ENCODE measurements at regions not wholly inside any gene's neighbourhood (a gene's known extent, or its start where the extent isn't known, plus 50 kb on each side); places are given as distances from the start of the nearest gene placed in this dataset.

GRCh38 chr5:20572614-20573013 lies 584.6 kb upstream of the CDH18 start:
- no peak for TF ChIP-seq EP300 (IDR thresholded peaks at IDR 0.05)
- no peak for TF ChIP-seq POLR2AphosphoS5 (IDR thresholded peaks at IDR 0.05)
- TF ChIP-seq POLR2A (IDR thresholded peaks at IDR 0.05): no peak
- no peaks in the 10 kb centered on the region for H3K36me3 ChIP-seq
- intact Hi-C loops (cut with DNase I; ENCODE audit: low total_unique reads): no loop called here
- no peak overlapping the region for H3K27ac ChIP-seq
- H3K4me3 ChIP-seq: no peak overlapping the region
- peak in 1 of 2 donors; percentile 17 for DNase-seq
- no peaks in the 10 kb centered on the region for H3K9me3 ChIP-seq
- no peaks in the 10 kb centered on the region for H3K4me1 ChIP-seq
- H3K27me3 ChIP-seq: no peaks in the 10 kb centered on the region

GRCh38 chr5:20570486-20570885 lies 582.5 kb upstream of the CDH18 start:
- Histone ChIP-seq H3K4me1 (no peaks in the 10 kb centered on the region), H3K9me3 (no peaks in the 10 kb centered on the region), H3K27me3 (no peaks in the 10 kb centered on the region), H3K4me3 (no peak overlapping the region), H3K27ac (no peak overlapping the region), H3K36me3 (no peaks in the 10 kb centered on the region)
- TF ChIP-seq POLR2A (IDR thresholded peaks at IDR 0.05): no peak
- TF ChIP-seq POLR2AphosphoS5 (IDR thresholded peaks at IDR 0.05): no peak
- TF ChIP-seq EP300 (IDR thresholded peaks at IDR 0.05): no peak
- TF ChIP-seq, protein P1, sequence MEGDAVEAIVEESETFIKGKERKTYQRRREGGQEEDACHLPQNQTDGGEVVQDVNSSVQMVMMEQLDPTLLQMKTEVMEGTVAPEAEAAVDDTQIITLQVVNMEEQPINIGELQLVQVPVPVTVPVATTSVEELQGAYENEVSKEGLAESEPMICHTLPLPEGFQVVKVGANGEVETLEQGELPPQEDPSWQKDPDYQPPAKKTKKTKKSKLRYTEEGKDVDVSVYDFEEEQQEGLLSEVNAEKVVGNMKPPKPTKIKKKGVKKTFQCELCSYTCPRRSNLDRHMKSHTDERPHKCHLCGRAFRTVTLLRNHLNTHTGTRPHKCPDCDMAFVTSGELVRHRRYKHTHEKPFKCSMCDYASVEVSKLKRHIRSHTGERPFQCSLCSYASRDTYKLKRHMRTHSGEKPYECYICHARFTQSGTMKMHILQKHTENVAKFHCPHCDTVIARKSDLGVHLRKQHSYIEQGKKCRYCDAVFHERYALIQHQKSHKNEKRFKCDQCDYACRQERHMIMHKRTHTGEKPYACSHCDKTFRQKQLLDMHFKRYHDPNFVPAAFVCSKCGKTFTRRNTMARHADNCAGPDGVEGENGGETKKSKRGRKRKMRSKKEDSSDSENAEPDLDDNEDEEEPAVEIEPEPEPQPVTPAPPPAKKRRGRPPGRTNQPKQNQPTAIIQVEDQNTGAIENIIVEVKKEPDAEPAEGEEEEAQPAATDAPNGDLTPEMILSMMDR (IDR thresholded peaks at IDR 0.05): no peak
- intact Hi-C loops (cut with DNase I; ENCODE audit: low total_unique reads): no loop called here
- no peak for DNase-seq

- H3K9me3 ChIP-seq: no peaks in the 10 kb centered on the region
- 43 to 91% (median 85%) methylated on average over 4 of the region's 4 CpGs for WGBS, 5 donors
- H3K4me1 ChIP-seq: no peaks in the 10 kb centered on the region
- TF ChIP-seq, protein P1 (IDR thresholded peaks at IDR 0.05): no peak
- no peak for TF ChIP-seq POLR2AphosphoS5 (IDR thresholded peaks at IDR 0.05)
- H3K27me3 ChIP-seq: no peaks in the 10 kb centered on the region
- no peak overlapping the region for H3K27ac ChIP-seq
- no peaks in the 10 kb centered on the region for H3K36me3 ChIP-seq
- intact Hi-C loops (cut with DNase I; ENCODE audit: low total_unique reads): no loop called here
- no peak for DNase-seq
- no peak overlapping the region for H3K4me3 ChIP-seq
Observed at GRCh38 chr5:20562544-20562943, 574.5 kb upstream of the CDH18 start.

DNA sequence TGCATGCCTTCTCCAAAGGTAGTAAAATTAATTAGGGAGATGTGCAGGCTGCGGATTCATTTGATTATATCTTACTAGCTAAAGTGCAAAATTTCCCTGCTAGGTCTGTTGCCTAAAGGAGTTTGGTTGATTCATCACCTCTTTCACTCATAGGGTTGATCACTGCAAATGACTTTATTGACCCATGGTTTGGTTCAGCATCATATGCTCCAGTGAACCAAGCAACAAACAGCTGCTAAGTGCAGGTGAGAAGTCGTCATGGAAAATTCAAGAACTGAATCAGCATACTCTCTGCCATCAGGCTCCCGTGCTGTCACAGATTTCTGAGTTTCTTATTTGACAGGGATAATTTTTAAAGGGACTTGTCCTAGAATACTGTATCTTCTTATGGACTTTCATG lies 571.8 kb upstream of the CDH18 start:
- TF ChIP-seq, protein P1 (IDR thresholded peaks at IDR 0.05): no peak
- TF ChIP-seq EP300 (IDR thresholded peaks at IDR 0.05) (no peak), POLR2A (IDR thresholded peaks at IDR 0.05) (no peak), POLR2AphosphoS5 (IDR thresholded peaks at IDR 0.05) (no peak)
- Histone ChIP-seq H3K27ac (no peak overlapping the region), H3K4me1 (no peaks in the 10 kb centered on the region), H3K27me3 (no peaks in the 10 kb centered on the region), H3K9me3 (no peaks in the 10 kb centered on the region), H3K4me3 (no peak overlapping the region), H3K36me3 (no peaks in the 10 kb centered on the region)
- peak in 1 of 2 donors; percentile 24 for DNase-seq
- 55 to 85% (median 60%) methylated on average over 3 of the region's 3 CpGs for WGBS, 5 donors
- intact Hi-C loops (cut with DNase I; ENCODE audit: low total_unique reads): no loop called here

DNA sequence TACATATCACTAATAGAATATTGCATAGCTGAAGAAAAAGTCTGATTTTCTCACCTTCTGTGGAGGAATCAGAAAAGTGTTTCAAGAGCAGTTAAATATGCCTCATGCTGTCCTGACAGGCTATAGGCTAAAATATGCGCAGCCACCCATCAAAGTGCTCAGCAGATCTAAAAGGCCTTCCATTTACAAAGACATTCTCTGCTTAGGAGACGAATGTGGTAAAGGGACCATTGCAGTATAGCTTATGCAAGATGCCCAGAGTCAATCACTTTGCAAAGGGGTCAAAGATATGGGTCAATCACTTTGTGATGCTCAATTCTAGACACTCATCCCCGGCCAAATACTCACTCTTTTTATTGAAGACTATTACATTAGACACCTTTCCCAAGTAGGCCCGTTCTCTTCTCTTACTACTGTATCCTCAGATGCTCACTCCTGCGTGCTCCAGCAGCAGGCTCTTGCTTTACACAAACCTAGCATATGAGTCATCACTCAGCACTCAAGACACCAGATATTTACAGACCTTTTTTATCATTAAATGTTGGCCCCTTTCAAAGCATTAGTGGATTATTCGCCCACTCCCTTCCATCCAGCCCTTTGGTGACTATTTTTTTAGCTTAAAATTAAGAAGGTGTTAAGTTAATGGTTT lies 568.2 kb upstream of the CDH18 start:
- H3K27me3 ChIP-seq: no peaks in the 10 kb centered on the region
- no peaks in the 10 kb centered on the region for H3K9me3 ChIP-seq
- intact Hi-C loops (cut with DNase I; ENCODE audit: low total_unique reads): no loop called here
- WGBS, 5 donors: 66 to 76% (median 73%) methylated on average over 6 of the region's 6 CpGs
- no peak overlapping the region for H3K4me3 ChIP-seq
- no peaks in the 10 kb centered on the region for H3K4me1 ChIP-seq
- no peaks in the 10 kb centered on the region for H3K36me3 ChIP-seq
- TF ChIP-seq POLR2AphosphoS5 (IDR thresholded peaks at IDR 0.05): no peak
- TF ChIP-seq EP300 (IDR thresholded peaks at IDR 0.05): no peak
- no peak for TF ChIP-seq POLR2A (IDR thresholded peaks at IDR 0.05)
- TF ChIP-seq, protein P1 (IDR thresholded peaks at IDR 0.05): no peak
- no peak overlapping the region for H3K27ac ChIP-seq
- DNase-seq: no peak

Data from stomach (tissue), 8 donors.